MM.1S (cell line): ENCODE measurements at regions not wholly inside any gene's neighbourhood (a gene's known extent, or its start where the extent isn't known, plus 50 kb on each side); places are given as distances from the start of the nearest gene placed in this dataset.

Experiments used
- DNase-seq: peaks from one replicate; pipeline ENCODE4 v3.0.0-alpha.2; 2015
- H2AFZ ChIP-seq: fragments of 300-600 bp; sonication (generic); 2 replicates; pipeline ENCODE4 v1.6.0; 2016; ENCODE audit warnings: antibody characterized with exemption, low read length
- H3F3A ChIP-seq: fragments of 300-600 bp; sonication (generic); 2 replicates; pipeline ENCODE4 v1.6.1; 2016; ENCODE audit warnings: mild to moderate bottlenecking, antibody characterized with exemption, low read length, moderate library complexity, mixed read lengths; ENCODE audit not compliant: insufficient read depth
- H3K27ac ChIP-seq: fragments of 300-600 bp; sonication (generic); 2 replicates; pipeline ENCODE4 v1.5.1; 2016; ENCODE audit warnings: mild to moderate bottlenecking, low read length
- H3K27me3 ChIP-seq: fragments of 300-600 bp; sonication (generic); replicated peaks from 2 replicates; pipeline ENCODE4 v1.6.0; 2016; ENCODE audit warnings: low read length; ENCODE audit not compliant: insufficient read depth
- H3K36me3 ChIP-seq: fragments of 300-600 bp; sonication (generic); replicated peaks from 2 replicates; pipeline ENCODE4 v1.6.1; 2016; ENCODE audit warnings: mild to moderate bottlenecking, low read length, mixed read lengths; ENCODE audit not compliant: insufficient read depth
- H3K4me1 ChIP-seq: fragments of 300-600 bp; sonication (generic); 2 replicates; pipeline ENCODE4 v1.6.1; 2016; ENCODE audit warnings: low read length, mixed read lengths
- H3K4me2 ChIP-seq: fragments of 300-600 bp; sonication (generic); 2 replicates; pipeline ENCODE4 v1.6.0; 2016; ENCODE audit warnings: low read depth, low read length
- H3K4me3 ChIP-seq: fragments of 300-600 bp; sonication (generic); 2 replicates; pipeline ENCODE4 v1.5.1; 2016; ENCODE audit warnings: low read length, mixed read lengths
- H3K79me2 ChIP-seq: fragments of 300-600 bp; sonication (generic); 2 replicates; pipeline ENCODE4 v1.6.1; 2016; ENCODE audit warnings: mixed run types, low read length, mixed read lengths
- H3K9ac ChIP-seq: fragments of 300-600 bp; sonication (generic); 2 replicates; pipeline ENCODE4 v1.6.1; 2016; ENCODE audit warnings: low read length, mixed read lengths
- H3K9me2 ChIP-seq: fragments of 300-600 bp; sonication (generic); replicated peaks from 2 replicates; pipeline ENCODE4 v1.6.1; 2016; ENCODE audit warnings: mild to moderate bottlenecking, low read length, mixed read lengths; ENCODE audit not compliant: insufficient read depth
- H3K9me3 ChIP-seq: fragments of 300-600 bp; sonication (generic); replicated peaks from 2 replicates; pipeline ENCODE4 v1.6.1; 2016; ENCODE audit warnings: mild to moderate bottlenecking, low read length, mixed read lengths; ENCODE audit not compliant: insufficient read depth
- H4K20me1 ChIP-seq: fragments of 300-600 bp; sonication (generic); 2 replicates; pipeline ENCODE4 v1.6.1; 2016; ENCODE audit warnings: mild to moderate bottlenecking, low read length, moderate library complexity, mixed read lengths; ENCODE audit not compliant: insufficient read depth
- EZH2 ChIP-seq: fragments of 300-600 bp; sonication (generic); optimal IDR thresholded peaks from 2 replicates; pipeline ENCODE3; 2017; ENCODE audit warnings: low read depth, mild to moderate bottlenecking, antibody characterized with exemption, low read length, mixed read lengths
- EZH2phosphoT487 ChIP-seq: fragments of 300-600 bp; sonication (generic); IDR thresholded peaks from 2 replicates; pipeline ENCODE4 v1.6.1; 2018; ENCODE audit warnings: antibody characterized with exemption, low read length
- TF ChIP-seq, protein P1 (sequence below): fragments of 300-600 bp; sonication (generic); IDR thresholded peaks from 2 replicates; pipeline ENCODE4 v1.5.1; 2016; ENCODE audit warnings: antibody characterized with exemption, low read length, mixed read lengths

DNA sequence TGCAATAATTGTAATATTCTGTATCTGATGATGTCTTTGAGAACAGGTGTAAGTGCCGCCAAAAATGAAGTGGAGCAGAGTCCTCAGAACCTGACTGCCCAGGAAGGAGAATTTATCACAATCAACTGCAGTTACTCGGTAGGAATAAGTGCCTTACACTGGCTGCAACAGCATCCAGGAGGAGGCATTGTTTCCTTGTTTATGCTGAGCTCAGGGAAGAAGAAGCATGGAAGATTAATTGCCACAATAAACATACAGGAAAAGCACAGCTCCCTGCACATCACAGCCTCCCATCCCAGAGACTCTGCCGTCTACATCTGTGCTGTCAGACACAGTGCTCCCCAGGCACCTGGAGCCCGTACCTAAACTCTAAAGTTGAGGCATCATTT is 268.7 kb downstream of the DAD1 start:
- Histone ChIP-seq H3K9me2 (no peaks in the 10 kb centered on the region), H3K27me3 (no peaks in the 10 kb centered on the region), H3F3A (no peaks in the 10 kb centered on the region), H3K79me2 (no peaks in the 10 kb centered on the region), H2AFZ (no peak overlapping the region), H3K4me2 (no peak overlapping the region), H3K9ac (no peak overlapping the region), H3K4me3 (no peak overlapping the region), H4K20me1 (no peaks in the 10 kb centered on the region), H3K27ac (no peak overlapping the region), H3K9me3 (no peaks in the 10 kb centered on the region), H3K36me3 (no peaks in the 10 kb centered on the region), H3K4me1 (no peaks in the 10 kb centered on the region)
- DNase-seq = no peak
- no peak for TF ChIP-seq EZH2phosphoT487
- TF ChIP-seq, protein P1, sequence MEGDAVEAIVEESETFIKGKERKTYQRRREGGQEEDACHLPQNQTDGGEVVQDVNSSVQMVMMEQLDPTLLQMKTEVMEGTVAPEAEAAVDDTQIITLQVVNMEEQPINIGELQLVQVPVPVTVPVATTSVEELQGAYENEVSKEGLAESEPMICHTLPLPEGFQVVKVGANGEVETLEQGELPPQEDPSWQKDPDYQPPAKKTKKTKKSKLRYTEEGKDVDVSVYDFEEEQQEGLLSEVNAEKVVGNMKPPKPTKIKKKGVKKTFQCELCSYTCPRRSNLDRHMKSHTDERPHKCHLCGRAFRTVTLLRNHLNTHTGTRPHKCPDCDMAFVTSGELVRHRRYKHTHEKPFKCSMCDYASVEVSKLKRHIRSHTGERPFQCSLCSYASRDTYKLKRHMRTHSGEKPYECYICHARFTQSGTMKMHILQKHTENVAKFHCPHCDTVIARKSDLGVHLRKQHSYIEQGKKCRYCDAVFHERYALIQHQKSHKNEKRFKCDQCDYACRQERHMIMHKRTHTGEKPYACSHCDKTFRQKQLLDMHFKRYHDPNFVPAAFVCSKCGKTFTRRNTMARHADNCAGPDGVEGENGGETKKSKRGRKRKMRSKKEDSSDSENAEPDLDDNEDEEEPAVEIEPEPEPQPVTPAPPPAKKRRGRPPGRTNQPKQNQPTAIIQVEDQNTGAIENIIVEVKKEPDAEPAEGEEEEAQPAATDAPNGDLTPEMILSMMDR = no peak
- TF ChIP-seq EZH2 = no peak

GRCh38 chr14:22319526-22320361 is 269.3 kb downstream of the DAD1 start:
- Histone ChIP-seq H3K4me3 (no peak overlapping the region), H3K4me2 (no peak overlapping the region), H2AFZ (no peak overlapping the region), H4K20me1 (no peaks in the 10 kb centered on the region), H3K9me2 (no peaks in the 10 kb centered on the region), H3K27me3 (no peaks in the 10 kb centered on the region), H3K4me1 (no peaks in the 10 kb centered on the region), H3K27ac (no peak overlapping the region), H3K9me3 (no peaks in the 10 kb centered on the region), H3K79me2 (no peaks in the 10 kb centered on the region), H3F3A (no peaks in the 10 kb centered on the region), H3K9ac (no peak overlapping the region), H3K36me3 (no peaks in the 10 kb centered on the region)
- TF ChIP-seq, protein P1 = peak; percentile 52
- TF ChIP-seq EZH2phosphoT487 (no peak), EZH2 (no peak)
- peak; percentile 50 for DNase-seq

- no peak for DNase-seq
Measured at GRCh38 chr14:22318951-22319350, 270.1 kb downstream of the DAD1 start.

More at GRCh38 chr14:22318951-22319350, 270.1 kb downstream of the DAD1 start:
- TF ChIP-seq EZH2phosphoT487 (no peak), EZH2 (no peak)
- TF ChIP-seq, protein P1 = no peak
- Histone ChIP-seq H3K27ac (no peak overlapping the region), H3K9me3 (no peaks in the 10 kb centered on the region), H3K36me3 (no peaks in the 10 kb centered on the region), H3K4me2 (no peak overlapping the region), H3K9ac (no peak overlapping the region), H3K4me1 (no peaks in the 10 kb centered on the region), H3K27me3 (no peaks in the 10 kb centered on the region), H3K79me2 (no peaks in the 10 kb centered on the region), H3F3A (no peaks in the 10 kb centered on the region), H4K20me1 (no peaks in the 10 kb centered on the region), H2AFZ (no peak overlapping the region), H3K9me2 (no peaks in the 10 kb centered on the region), H3K4me3 (no peak overlapping the region)
